GM19023 (cell line): ENCODE measurements at regions not wholly inside any gene's neighbourhood (a gene's known extent, or its start where the extent isn't known, plus 50 kb on each side); places are given as distances from the start of the nearest gene placed in this dataset.
"Not testable (repeated sequence)": the region's sequence is repeated elsewhere in the genome, so short reads cannot be mapped to it uniquely, and the experiment has no call there.

Source experiments
- ATAC-seq: cut with Tn5 transposase; IDR thresholded peaks from one replicate; pipeline ENCODE4 v1.9.1; 2021; ENCODE audit warnings: mild to moderate bottlenecking, moderate library complexity; ENCODE audit not compliant: unreplicated experiment

DNA sequence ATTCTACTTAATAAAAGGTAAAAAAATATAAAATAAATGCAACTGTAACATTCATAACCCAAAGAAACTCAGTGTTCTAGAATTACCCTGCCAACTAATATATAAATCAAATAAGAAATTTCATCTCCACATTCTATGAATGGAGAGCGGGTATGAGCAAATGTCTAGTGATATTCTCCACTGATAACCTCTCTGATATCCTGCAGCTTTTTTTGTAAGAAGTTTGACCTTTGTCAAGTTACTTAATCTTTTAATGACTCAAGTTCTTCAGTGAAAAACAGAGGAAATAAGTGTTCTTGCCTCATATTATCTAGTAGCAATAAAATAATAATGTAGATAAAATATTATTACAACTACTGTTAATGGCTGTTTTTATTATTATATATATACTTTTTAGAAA lies 1275.6 kb upstream of the CDH9 start:
- ATAC-seq, result no peak

DNA sequence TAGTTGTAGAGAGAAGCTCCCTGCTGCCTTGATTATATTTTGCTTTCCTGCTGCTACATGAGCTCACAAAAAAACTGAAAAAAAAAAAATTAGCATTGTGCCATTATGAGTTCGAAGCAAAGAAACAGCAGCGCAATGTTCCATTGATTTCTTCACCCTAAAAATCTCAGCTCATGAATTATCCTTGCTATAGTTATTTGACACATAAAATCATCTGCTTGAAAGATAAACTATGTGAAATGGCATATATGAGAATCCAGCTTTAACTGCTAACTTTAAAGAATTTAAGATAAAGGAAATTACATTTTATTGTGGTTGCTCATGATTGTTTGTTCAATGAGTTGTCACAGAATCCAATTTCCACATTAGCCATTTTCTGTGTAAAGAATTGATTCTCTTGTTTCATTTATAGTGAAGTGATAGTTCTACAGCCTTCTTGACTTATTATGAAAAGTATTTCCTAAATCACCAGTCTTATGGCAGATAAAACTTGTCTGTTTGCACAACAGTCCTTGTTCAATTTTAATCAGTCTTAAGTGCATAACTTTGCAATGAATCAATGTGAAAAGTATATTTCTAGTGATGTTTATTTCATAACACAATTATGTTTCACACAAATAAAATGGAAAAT lies 1275.0 kb upstream of the CDH9 start:
- no peak for ATAC-seq

DNA sequence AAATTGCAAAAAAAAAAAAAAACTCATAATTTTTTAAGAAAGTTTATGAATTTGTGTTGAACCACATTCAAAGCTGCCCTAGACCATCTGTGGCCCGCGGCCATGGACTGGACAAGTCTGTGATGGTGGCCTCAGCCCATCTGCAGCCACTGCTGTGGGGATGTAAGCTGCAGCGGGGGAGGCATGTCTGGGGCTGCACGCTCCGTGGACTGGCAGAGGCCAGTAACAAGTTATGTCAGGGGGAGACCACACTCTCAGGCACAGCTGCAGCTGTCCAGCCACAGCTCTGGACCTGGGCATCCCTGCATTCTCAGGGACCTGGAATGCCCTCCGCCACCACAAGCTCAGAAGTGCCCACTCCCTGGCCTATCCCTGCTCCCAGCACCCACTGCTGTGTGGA lies 1272.3 kb upstream of the CDH9 start:
- no peak for ATAC-seq

DNA sequence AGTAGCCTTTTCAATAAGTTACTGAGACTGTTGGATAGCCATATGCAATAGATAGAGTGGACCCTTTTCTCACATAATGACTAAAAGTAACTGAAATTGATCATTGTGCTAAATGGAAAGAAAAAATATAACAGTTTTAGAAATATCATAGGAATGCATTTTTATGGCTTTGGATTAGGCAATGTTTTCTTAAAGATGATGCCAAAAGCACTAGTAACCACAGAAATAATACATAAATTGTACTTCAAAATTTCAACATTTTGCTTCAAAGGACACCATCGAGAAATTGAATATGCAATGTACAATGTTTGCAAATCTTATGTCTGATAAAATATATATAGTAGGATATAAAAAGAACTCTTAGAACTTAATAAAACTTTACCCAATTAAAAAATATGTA lies 1267.5 kb upstream of the CDH9 start:
- no peak for ATAC-seq

DNA sequence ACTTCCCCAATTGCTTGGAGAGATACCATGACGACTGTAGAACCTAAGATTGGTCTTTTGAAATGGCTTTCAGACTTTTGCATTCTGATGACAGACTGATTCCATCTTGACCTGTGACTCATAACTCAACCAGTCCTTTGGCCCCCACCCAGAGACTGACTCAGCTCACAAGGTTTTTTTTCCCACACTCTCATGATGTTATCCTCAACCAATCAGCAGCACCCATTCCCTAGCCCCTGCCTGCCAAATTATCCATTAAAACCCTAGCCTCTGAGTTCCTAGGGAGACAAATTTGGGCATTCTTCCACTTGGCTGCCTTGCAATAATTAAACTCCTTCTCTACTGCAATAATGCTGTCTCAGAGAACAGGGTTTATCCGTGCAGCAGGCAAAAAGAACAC lies 1263.3 kb upstream of the CDH9 start:
- no peak for ATAC-seq

DNA sequence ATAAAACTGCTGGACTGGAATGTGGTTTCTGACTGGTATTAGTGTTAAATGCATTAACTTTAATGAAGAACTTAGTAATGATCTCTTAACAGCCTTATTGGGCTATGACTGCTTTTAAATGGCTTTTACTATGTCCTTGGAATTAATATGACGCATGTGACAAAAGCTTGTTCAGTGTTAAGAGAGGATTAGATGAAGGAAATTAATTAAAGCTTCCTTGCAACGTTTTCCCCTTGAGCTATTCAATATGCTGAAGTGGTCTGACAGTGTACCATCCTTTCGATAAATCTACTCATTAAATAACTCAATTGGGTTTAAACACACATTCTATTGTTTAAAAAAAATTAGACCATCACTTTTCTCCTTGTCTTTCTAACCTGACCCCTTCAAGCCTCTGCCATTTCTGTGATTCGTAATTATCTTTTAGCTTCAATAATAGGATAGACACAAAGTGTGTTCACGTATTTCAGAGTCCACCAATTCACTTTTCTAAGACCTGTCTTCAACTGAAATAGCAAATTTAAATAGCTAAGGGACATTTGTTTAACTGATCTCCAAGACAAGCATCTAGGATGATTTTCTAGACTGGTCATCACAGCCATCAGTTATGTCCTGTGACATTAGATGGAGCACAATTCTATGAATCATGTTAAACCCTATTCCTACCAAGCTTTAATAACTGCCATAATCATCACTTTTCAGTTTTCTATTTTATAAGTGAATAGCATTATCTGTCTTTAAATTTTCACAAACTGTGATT lies 1258.0 kb upstream of the CDH9 start:
- ATAC-seq, result no peak

DNA sequence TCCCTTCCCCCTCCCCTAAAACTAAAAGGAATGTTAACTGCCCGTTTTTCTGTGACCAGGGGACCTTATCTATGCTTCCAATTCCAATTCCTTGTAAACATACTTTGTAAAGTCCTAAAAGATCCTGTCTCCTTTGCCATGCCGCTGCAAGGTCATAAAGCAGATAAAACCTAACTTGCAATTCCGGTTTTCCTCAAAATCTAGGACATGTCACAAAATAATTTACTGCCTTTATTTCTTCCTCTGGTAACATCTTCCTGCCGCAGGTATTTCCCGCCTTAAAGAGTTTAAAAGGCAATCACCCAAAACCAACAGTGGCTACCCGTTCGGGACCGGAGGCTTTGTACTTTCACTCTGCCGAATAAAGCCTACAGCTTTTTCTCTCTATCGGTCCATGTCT lies 1248.6 kb upstream of the CDH9 start:
- not testable (repeated sequence) for ATAC-seq

DNA sequence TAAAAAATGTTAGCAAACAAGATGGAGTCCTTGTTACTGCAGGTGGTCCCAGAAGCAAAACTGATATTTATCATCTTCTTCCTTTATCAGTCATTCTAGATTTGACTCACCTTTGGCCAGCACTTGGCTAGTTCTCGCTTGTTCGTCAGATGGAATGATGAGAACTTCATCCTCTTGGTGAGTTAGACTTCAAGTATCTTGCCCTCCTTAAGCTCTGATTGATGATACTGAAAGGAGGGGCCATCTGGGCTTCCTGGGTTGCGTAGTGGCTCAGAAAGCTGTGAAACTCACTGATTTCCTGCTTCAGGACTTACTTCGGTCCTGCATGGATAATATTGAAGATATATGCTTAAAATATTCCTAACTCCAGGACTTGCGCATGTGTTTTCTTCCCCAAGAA lies 1248.2 kb upstream of the CDH9 start:
- no peak for ATAC-seq

DNA sequence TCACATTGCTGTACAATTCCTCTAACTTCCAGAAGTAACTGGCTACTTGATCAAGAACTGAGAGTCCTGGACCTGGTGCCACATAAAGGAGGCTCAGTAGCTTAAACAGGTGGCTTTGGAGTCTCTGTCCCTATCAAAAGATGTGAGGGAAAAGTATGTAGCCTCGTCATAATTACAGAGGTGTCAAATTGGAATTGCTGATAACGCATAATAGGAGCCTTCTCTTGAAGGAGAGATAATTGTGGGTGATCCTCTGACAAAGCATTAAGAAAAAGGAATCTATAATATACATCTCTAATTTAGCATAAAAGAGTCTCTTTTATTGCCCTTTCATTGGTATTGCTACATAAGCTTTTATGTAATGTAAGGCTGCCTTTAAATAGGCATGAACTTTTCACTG lies 1246.4 kb upstream of the CDH9 start:
- no peak for ATAC-seq

DNA sequence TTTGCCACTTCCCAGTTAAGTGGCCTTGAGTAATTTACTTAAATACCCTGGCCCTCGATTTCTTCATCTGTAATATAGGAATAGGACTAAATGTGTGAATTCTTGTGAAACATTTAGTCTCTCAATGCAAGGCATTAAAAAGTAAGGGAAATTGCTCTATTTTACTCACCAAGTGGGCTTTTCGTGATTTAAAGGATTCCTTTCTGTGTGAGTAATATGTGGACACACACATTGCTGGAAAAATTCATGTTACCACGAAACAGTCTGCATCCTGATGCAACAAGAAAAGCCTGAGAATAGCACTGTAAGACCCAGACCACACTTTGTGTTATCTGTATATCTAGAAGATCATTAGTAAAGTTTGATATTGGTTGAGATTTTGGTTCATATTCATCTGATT lies 1243.0 kb upstream of the CDH9 start:
- no peak for ATAC-seq

DNA sequence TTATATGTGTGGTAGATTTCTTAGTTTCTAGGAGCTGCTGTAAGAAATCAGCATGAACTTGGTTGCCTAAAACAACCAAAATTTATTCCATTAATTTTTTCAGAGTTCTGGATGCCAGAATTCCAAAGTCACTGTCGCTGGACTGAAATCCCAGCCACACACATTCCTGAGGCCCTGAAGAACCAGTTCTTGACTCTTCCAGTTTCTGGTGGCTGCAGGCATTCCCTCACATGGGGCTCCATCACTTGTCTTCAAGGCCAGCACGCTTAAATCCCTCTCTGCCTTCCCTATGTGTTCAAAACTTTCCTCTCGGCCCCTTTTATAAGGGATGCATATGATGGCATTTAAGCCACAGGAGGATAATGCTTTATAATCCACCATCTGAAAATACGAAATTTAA lies 1237.5 kb upstream of the CDH9 start:
- no peak for ATAC-seq

DNA sequence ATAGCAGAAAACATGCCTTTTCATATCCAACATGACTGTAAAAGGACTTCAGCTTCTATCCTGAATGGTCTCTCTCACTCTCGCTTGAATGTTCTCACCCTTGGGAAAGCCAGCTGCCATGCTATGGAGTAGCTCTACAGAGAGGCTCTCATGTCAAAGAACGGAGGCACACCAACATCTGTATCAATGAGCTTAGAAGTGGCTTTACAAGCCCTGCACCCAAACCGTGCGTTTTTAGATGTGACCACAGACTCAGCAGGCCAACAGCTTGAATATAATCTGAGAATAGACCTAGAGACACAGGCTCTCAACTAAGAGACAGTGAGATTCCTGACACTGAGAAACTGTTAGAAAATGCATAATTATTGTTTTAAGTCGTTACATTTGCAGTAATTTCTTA lies 1231.6 kb upstream of the CDH9 start:
- no peak for ATAC-seq

DNA sequence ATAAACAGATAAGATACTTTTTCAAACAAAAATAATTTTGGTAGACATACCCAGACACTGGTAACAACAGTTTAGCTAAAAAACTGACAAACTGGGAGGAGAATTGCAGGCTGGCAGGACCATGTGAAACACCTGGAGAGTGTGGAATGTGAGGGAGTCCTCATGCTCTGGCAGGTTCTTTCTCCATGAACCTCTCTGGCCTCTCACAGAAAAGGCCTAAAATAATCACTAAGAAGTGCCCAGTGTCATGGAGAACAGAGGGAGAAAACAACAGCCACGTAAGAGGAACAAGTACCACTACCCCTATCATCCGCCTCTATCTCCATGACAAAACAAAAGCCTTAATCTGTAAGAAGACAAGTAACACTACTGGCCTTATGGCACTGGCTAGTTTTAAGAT lies 1227.5 kb upstream of the CDH9 start:
- ATAC-seq, result no peak

DNA sequence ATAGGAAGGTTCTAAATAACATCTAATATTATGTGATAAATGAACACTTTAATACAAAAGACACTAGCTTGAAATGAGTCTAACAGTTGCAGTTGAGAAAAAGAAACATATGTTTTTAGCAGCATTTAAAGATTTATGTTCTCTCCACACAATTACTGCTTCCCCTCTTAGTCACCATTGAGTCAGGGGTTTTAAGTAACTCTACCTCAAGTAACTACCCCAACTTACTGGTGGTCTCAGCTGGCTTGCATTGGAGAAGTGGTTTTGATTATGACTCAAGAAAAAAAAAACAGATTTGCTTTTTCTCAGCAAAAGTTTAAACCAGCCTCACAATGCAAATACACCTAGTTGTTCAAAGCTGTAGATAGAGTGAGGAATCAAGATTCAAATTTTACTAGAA lies 1216.5 kb upstream of the CDH9 start:
- ATAC-seq, result no peak

DNA sequence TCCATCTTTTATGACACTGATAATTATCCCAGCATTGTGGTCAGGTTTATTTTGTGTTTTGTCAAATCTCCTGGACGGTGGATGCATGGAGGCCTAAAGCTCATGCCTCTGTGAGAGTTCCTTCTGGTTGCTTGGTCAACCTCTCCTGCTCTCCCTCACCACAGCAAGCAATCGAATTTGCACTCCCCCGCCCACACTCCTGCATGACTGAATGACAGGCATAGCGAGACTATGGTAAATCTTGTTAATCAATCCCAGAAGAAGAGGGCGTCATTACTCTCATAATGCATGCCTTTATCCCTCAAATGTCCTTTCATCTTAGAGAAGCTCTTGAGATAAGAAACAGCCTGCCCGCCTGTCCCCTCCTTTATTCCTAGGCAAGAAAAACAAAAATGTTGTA lies 1215.0 kb upstream of the CDH9 start:
- no peak for ATAC-seq

DNA sequence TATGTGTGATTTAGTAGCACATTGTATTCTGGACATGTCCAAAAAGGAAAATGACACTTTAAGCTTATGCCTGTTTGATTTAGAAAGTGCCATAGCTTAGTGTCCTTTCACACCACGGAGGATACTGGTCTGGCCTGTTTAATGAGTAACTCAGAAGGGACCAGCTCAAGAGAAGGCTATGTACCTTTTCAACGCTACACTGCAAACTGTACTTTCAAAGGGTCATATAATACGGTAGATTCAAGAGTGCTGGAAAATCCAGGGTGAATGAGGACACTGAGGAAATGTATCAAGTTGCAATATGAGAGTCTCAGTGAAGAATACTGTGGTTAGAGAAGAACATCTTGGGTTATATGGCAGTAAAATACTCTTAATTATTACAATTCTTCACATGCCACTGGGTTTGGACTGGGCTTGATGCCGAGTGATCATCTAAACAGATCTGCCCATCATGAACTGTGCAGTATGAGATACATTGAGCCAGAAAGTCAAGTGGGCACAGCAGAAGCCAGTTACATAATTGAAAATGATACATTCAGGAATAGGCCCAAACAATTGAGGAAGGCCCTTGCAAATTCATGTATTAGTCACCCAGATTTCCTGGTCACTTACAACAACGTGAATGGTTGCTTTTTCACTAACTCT lies 1211.5 kb upstream of the CDH9 start:
- ATAC-seq, result no peak

DNA sequence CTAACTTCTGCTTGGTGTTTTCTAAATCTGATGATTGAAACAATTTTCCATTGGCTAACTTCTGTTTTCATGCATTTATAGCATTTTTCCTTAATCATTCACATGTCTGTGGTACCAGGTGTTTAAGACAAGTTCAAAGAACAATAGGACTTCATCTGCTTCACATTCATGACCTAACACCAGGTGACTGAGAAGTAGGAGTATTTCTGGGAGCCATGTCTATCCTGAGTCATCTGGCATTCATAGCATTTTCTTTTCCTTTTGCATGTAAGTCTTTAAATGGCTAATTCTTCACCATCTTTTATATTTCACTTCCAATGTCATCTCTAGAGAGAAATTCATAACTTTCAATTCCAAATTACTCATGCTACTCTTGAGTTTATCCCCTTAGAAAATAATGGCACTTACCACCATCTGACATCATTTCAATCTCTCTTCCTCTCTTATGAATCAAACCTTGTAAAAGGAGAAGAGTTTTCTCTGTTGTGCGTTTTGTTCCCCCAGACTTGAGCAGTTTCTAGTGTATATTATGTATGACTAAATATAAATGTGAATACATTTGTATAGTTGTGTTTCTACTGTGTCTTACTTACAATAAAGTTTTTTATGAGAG lies 1196.1 kb upstream of the CDH9 start:
- no peak for ATAC-seq

DNA sequence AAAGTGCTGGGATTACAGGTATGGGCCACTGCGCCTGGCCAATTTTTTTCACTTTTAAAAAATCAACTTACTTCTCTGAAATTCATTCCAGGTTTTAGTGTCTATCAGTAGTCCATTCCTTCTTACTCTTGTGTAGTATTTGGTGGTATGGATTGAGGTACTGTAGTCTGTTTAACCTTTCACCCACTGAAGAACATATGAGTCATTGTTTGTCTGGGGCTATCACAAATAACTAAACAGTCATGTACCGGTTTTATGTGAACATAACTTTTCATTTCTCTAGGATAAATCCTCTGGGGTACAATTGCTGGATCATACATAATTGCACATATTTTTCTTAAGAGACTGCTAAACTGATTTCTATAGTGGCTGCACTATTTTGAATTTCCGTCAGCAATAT lies 1188.0 kb upstream of the CDH9 start:
- no peak for ATAC-seq

DNA sequence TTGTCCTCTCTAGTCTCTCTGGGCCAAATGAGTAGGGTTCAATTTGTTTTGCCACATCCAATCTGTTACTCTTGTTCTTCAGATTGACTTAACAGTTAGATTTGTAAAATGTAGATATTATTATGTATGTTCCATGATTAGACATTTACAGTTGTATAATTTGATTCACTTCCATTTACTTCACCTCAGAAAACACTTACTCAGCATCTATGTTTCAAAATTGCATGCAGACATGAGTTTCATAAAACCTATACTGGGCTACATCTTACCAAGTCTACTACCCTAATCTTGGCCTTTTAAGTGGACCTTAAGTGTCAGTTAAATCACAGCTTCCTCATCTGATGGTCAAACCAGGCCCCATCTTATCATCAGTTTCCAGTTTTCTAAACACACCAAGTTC lies 1181.2 kb upstream of the CDH9 start:
- ATAC-seq, result no peak

DNA sequence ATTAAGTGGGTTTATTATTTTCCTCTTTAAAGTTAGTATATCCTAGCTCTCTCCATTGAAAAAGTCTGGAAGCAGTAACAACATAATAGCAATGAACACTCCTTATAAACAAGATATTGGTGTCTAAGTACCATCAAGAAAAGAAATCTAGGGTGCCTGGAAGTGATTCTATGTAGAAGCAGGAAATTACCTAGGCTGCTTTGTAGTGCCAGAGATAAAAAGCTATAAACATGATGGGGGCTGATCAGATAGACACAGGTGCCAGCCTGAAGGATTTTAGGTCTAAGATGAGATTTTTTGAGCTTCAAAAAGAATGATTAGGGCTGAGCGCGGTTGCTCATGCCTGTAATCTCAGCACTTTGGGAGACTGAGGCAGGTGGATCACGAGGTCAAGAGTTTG lies 1179.3 kb upstream of the CDH9 start:
- no peak for ATAC-seq

DNA sequence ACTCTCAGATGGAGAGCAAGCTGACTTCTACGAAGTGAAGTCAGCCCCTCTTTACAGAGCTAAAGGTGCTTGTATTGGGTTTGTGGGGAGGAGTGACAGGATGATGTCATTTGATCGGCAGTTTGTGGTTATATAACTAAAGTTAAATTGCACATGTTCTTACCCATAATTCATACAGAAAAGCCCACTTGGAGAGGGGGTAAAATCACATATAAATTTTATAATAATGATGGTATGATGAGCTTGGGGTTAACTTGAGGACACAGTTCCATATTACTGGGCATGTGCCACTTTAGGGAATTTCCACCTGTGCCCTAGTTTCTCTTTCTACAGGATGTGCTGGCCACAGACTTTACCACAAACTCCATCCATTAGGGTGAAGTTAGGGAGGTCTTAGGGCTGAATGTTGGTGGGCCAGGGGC lies 1178.6 kb upstream of the CDH9 start:
- ATAC-seq, result no peak

DNA sequence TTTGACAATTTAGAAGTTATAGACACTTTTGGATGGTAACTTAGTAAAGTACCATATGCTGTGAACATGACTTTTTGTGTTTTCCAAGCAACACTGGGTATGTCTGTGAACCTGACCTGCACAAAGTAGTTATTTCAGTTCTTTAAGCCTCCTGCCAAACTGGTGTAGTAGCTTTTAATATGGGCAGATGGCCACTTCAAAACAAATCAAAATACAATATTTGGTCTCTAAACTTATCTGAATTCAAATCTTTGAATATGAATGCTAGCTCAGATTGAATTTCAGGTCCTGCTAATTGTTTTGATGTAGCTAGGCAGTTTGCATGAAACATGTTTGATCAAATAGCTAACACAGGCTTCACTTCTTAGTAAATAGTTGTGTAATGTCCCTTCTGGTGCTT lies 1176.7 kb upstream of the CDH9 start:
- no peak for ATAC-seq
